ENCODE measurements at regions not wholly inside any gene's neighbourhood (a gene's known extent, or its start where the extent isn't known, plus 50 kb on each side); places are given as distances from the start of the nearest gene placed in this dataset.

GRCh38 chr6:67898875-67899274, 736.2 kb upstream of the ADGRB3 start:
- Histone ChIP-seq H3K27me3 (ENCODE audit: insufficient read depth, low read length, poor library complexity) (no peaks in the 10 kb centered on the region), H3K79me2 (ENCODE audit: insufficient read depth, low read length) (no peaks in the 10 kb centered on the region), H3K9ac (ENCODE audit: low read depth, low read length) (no peak overlapping the region), H3K36me3 (ENCODE audit: insufficient read depth, low read length) (no peaks in the 10 kb centered on the region), H2AFZ (ENCODE audit: low read depth, low read length) (no peak overlapping the region), H3K27ac (ENCODE audit: low read length) (no peak overlapping the region), H3K4me2 (ENCODE audit: insufficient read depth, low read length) (no peak overlapping the region), H3K4me1 (ENCODE audit: insufficient read depth, low read length) (no peaks in the 10 kb centered on the region), H3K4me3 (ENCODE audit: low read depth in 1 of 2, low read length in 2 of 2) (no peak overlapping the region), H4K20me1 (ENCODE audit: insufficient read depth, low read length) (no peaks in the 10 kb centered on the region), H3K9me3 (ENCODE audit: insufficient read depth, low read length, severe bottlenecking) (no peaks in the 10 kb centered on the region)
- no peak for ATAC-seq (ENCODE audit: insufficient read depth, low read depth)
- TF ChIP-seq CTCF (IDR thresholded peaks at IDR 0.05; ENCODE audit: borderline replicate concordance, extremely low read depth, low read length, poor library complexity, severe bottlenecking) (no peak), EZH2 (IDR thresholded peaks at IDR 0.05; ENCODE audit: borderline replicate concordance, low read depth, low read length, severe bottlenecking) (no peak)
- no peak for DNase-seq

GRCh38 chr6:67897998-67898607, 737.0 kb upstream of the ADGRB3 start:
- Histone ChIP-seq H2AFZ (ENCODE audit: low read depth, low read length) (no peak overlapping the region), H3K79me2 (ENCODE audit: insufficient read depth, low read length) (no peaks in the 10 kb centered on the region), H3K27ac (ENCODE audit: low read length) (no peak overlapping the region), H3K4me1 (ENCODE audit: insufficient read depth, low read length) (no peaks in the 10 kb centered on the region), H3K9ac (ENCODE audit: low read depth, low read length) (no peak overlapping the region), H3K4me2 (ENCODE audit: insufficient read depth, low read length) (no peak overlapping the region), H3K4me3 (ENCODE audit: low read depth in 1 of 2, low read length in 2 of 2) (no peak overlapping the region), H3K36me3 (ENCODE audit: insufficient read depth, low read length) (no peaks in the 10 kb centered on the region), H4K20me1 (ENCODE audit: insufficient read depth, low read length) (no peaks in the 10 kb centered on the region), H3K9me3 (ENCODE audit: insufficient read depth, low read length, severe bottlenecking) (no peaks in the 10 kb centered on the region), H3K27me3 (ENCODE audit: insufficient read depth, low read length, poor library complexity) (no peaks in the 10 kb centered on the region)
- TF ChIP-seq EZH2 (IDR thresholded peaks at IDR 0.05; ENCODE audit: borderline replicate concordance, low read depth, low read length, severe bottlenecking) (no peak), CTCF (IDR thresholded peaks at IDR 0.05; ENCODE audit: borderline replicate concordance, extremely low read depth, low read length, poor library complexity, severe bottlenecking) (no peak)
- no peak for ATAC-seq (ENCODE audit: insufficient read depth, low read depth)
- no peak for DNase-seq

- H2AFZ ChIP-seq (ENCODE audit: low read depth, low read length), result no peak overlapping the region
- no peak for ATAC-seq (ENCODE audit: insufficient read depth, low read depth)
- no peaks in the 10 kb centered on the region for H4K20me1 ChIP-seq (ENCODE audit: insufficient read depth, low read length)
- H3K4me3 ChIP-seq (ENCODE audit: low read depth in 1 of 2, low read length in 2 of 2), result no peak overlapping the region
- TF ChIP-seq EZH2 (IDR thresholded peaks at IDR 0.05; ENCODE audit: borderline replicate concordance, low read depth, low read length, severe bottlenecking), result no peak
- no peak for TF ChIP-seq CTCF (IDR thresholded peaks at IDR 0.05; ENCODE audit: borderline replicate concordance, extremely low read depth, low read length, poor library complexity, severe bottlenecking)
- no peaks in the 10 kb centered on the region for H3K36me3 ChIP-seq (ENCODE audit: insufficient read depth, low read length)
- H3K9ac ChIP-seq (ENCODE audit: low read depth, low read length), result no peak overlapping the region
- no peak overlapping the region for H3K4me2 ChIP-seq (ENCODE audit: insufficient read depth, low read length)
- H3K79me2 ChIP-seq (ENCODE audit: insufficient read depth, low read length), result no peaks in the 10 kb centered on the region
- H3K27ac ChIP-seq (ENCODE audit: low read length), result no peak overlapping the region
- no peaks in the 10 kb centered on the region for H3K9me3 ChIP-seq (ENCODE audit: insufficient read depth, low read length, severe bottlenecking)
- no peaks in the 10 kb centered on the region for H3K4me1 ChIP-seq (ENCODE audit: insufficient read depth, low read length)
- DNase-seq, result no peak
- H3K27me3 ChIP-seq (ENCODE audit: insufficient read depth, low read length, poor library complexity), result no peaks in the 10 kb centered on the region
Measured at GRCh38 chr6:67896476-67896875, 738.6 kb upstream of the ADGRB3 start.

GRCh38 chr6:67889682-67889995, 745.4 kb upstream of the ADGRB3 start:
- no peak overlapping the region for H3K4me3 ChIP-seq (ENCODE audit: low read depth in 1 of 2, low read length in 2 of 2)
- ATAC-seq (ENCODE audit: insufficient read depth, low read depth) (no peak), DNase-seq (no peak)
- no peaks in the 10 kb centered on the region for H3K79me2 ChIP-seq (ENCODE audit: insufficient read depth, low read length)
- H4K20me1 ChIP-seq (ENCODE audit: insufficient read depth, low read length), result no peaks in the 10 kb centered on the region
- TF ChIP-seq EZH2 (IDR thresholded peaks at IDR 0.05; ENCODE audit: borderline replicate concordance, low read depth, low read length, severe bottlenecking), result no peak
- no peak overlapping the region for H3K9ac ChIP-seq (ENCODE audit: low read depth, low read length)
- no peak overlapping the region for H3K27ac ChIP-seq (ENCODE audit: low read length)
- H3K4me1 ChIP-seq (ENCODE audit: insufficient read depth, low read length), result no peaks in the 10 kb centered on the region
- no peak overlapping the region for H2AFZ ChIP-seq (ENCODE audit: low read depth, low read length)
- H3K36me3 ChIP-seq (ENCODE audit: insufficient read depth, low read length), result no peaks in the 10 kb centered on the region
- no peaks in the 10 kb centered on the region for H3K9me3 ChIP-seq (ENCODE audit: insufficient read depth, low read length, severe bottlenecking)
- no peaks in the 10 kb centered on the region for H3K27me3 ChIP-seq (ENCODE audit: insufficient read depth, low read length, poor library complexity)
- no peak overlapping the region for H3K4me2 ChIP-seq (ENCODE audit: insufficient read depth, low read length)
